LNCaP clone FGC (cell line): ENCODE measurements at regions not wholly inside any gene's neighbourhood (a gene's known extent, or its start where the extent isn't known, plus 50 kb on each side); places are given as distances from the start of the nearest gene placed in this dataset.

Experiments
- DNase-seq: peaks from one replicate; pipeline ENCODE4 v3.0.0-alpha.2; 2011; ENCODE audit warnings: low read depth
- H3K4me3 ChIP-seq: 2 replicates; pipeline ENCODE4 v1.5.1; 2011; ENCODE audit warnings: mild to moderate bottlenecking, low read depth, low read length, control low read depth
- CTCF ChIP-seq: IDR thresholded peaks from 2 replicates; pipeline ENCODE4 v1.5.1; 2012; ENCODE audit warnings: mild to moderate bottlenecking; ENCODE audit not compliant: control insufficient read depth, insufficient read depth; ENCODE audit errors: extremely low read depth

- no peak for DNase-seq
- TF ChIP-seq CTCF: no peak
- no peak overlapping the region for H3K4me3 ChIP-seq
Observed at GRCh38 chr1:3981261-3981660, 81.2 kb upstream of the C1orf174 start.

DNA sequence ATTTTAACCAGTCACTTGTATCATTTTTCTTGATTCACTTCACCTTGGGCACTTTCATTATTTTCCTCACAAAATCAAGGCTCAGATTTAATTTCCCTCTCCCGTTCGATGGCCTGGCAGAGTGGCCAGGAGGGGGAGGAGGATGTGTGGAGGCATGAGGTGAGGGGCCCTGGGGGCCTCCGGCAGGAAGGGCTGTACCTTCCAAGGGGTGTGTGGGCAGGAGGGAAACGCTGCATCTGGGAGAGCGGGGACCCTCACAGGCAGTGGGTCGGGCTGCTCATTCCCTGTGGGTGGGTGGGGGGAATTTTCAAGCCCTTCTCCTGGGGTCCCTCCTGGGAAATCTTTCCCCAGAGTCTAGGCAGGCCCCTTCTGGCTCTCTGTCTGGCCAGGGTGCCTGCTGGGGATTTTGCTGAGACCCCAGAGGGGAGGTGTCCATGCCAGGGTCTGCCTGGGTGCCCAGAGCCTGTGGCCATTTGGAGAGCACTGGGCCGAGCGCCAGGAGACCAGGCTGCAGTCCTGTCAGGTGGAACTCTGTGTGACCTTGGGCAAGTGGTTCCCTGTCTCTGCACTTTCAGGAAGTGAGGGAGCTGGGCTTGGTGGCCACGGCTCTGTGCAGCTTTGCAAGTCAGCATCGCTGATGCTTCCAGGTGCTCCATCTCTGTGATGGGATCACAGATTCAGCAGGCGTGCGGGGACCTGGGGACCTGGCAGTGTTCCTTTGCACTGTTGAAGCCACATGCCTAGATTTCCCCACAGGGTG, 81.9 kb upstream of the C1orf174 start:
- no peak overlapping the region for H3K4me3 ChIP-seq
- DNase-seq: no peak
- no peak for TF ChIP-seq CTCF

- H3K4me3 ChIP-seq: no peak overlapping the region
- TF ChIP-seq CTCF: no peak
- no peak for DNase-seq
Observed at GRCh38 chr1:3983181-3983580, 83.1 kb upstream of the C1orf174 start.

DNA sequence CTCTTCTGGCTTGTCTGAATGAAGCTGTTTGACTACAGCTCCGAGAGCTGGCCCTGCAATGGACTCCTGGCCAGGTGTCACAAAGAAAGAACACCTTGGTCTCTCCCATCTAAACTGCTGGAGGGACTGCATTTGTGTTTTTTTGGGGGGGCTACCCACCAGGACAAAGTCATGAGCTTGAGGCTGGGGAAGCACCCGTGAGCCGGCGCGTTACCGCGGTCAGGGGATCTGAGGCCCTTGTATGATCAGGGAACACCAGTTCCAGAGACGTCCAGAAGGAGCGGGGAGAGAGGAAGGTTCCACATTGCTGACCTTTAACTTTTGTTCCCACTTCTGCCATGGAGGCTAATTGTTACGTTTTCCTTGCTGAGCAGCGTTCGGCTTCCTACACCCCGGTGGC, 84.5 kb upstream of the C1orf174 start:
- H3K4me3 ChIP-seq: no peak overlapping the region
- DNase-seq: no peak
- no peak for TF ChIP-seq CTCF

DNA sequence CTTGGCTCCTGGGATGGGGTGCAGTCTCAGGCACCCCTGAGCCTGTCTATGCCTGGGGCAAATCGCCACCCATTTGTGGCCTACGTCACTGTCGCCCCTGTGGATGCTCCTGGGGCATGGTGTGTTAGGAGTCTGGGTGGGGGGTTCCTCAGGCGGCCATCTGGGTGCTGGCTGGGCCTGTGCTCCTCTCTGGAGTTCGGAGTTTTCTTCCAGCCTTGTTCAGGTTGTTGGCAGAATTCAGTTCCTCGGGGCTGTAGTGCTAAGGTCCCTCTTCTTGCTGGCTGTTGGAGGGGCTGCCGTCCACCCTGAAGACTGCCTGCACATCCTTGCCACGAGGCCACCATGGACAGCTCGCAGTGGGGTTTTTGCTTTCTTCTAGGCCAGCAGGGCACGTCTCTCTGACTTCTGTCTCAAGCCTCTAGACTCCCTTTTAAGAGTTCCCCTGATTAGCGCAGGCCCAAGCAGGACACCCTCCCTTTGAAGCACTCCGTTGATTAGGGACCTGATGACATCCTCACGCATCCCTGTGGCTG, 86.7 kb upstream of the C1orf174 start:
- TF ChIP-seq CTCF: no peak
- H3K4me3 ChIP-seq: no peak overlapping the region

DNA sequence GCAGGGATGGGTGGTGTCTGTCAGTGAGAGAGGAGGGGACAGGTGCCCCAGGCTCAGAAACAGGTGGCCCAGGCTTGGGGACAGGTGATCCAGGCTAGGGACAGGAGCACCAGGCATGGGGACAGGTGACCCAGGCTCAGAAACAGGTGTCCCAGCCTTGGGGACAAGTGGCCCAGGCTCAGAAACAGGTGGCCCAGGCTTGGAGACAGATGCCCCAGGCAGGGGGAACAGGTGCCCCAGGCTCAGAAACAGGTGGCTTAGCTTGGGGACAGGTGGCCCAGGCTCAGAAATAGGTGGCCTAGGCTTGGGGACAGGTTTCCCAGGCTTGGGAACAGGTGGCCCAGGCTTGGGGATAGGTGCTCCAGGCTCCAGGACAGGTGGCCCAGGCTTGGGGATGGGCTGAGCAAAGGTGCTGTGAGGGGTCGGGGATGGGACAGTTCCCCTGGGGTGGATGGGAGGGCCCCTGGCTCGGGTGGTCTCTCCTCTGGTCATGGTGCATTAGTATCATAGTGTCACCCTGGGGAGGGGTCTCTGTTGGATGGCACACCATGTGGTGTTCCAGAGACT, 87.7 kb upstream of the C1orf174 start:
- no peak for TF ChIP-seq CTCF
- no peak overlapping the region for H3K4me3 ChIP-seq
- DNase-seq: no peak

More for the DNA sequence above, 86.7 kb upstream of the C1orf174 start:
- DNase-seq: no peak
